ENCODE measurements at regions not wholly inside any gene's neighbourhood (a gene's known extent, or its start where the extent isn't known, plus 50 kb on each side); places are given as distances from the start of the nearest gene placed in this dataset.

DNA sequence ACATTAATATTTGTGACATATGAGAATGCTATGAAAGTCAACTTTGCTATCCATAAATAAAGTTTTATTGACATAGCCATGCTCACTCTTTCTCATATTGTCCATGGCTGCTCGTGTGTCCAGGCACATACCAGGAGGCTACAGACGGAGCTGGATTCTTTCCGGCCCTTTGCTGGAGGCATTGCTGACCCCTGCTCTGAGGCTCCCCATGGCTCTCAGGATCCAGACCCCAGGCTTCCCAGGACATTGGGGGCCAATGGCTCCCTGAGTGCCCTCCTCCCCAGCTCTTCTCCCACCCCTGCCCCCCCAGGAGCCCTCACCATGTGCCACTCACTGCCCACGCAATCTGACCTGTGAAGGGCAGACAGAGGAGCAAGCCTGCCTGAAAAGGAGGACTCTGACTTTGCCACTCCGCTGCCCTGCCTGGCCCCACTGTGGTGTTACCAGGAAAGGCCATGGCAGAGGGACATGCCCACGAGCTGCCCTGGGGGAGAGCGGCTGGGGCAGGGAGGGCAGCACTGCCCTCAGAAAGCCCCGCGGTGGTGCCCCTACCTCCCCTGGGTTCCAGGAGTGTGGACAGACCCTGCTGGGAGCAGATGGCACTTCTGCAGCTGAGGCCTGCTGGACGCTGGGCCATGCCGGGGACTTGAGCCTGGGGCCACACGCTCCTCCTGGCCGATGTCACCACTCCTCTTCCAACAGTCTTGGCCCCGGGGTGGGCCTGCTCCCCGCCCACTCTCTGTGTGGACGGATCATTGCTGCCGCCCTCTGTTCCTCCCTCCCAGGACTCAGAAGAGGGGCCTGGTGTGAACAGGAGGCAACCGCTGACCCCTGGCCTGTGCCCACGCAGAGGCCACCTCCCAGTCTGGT, 97.8 kb upstream of the BHLHE23 start:
- Histone ChIP-seq H3K27ac (ENCODE audit: low read depth, low read length, severe bottlenecking) (no peak overlapping the region), H3K9me3 (ENCODE audit: control insufficient read depth, low read length) (peaks cover 8% of the 10 kb centered on the region), H3K4me1 (ENCODE audit: control insufficient read depth, insufficient read depth, low read length, poor library complexity, severe bottlenecking) (peaks cover 7% of the 10 kb centered on the region), H3K36me3 (ENCODE audit: control insufficient read depth, insufficient read depth, low read length) (no peaks in the 10 kb centered on the region), H3K4me3 (ENCODE audit: extremely low read depth, insufficient read depth, low read length, poor library complexity, severe bottlenecking) (no peak overlapping the region)
- 81 to 87% methylated on average over 16 to 19 of the region's 19 CpGs for WGBS, 2 experiments (ENCODE audit: insufficient coverage in 2 of 2)

DNA sequence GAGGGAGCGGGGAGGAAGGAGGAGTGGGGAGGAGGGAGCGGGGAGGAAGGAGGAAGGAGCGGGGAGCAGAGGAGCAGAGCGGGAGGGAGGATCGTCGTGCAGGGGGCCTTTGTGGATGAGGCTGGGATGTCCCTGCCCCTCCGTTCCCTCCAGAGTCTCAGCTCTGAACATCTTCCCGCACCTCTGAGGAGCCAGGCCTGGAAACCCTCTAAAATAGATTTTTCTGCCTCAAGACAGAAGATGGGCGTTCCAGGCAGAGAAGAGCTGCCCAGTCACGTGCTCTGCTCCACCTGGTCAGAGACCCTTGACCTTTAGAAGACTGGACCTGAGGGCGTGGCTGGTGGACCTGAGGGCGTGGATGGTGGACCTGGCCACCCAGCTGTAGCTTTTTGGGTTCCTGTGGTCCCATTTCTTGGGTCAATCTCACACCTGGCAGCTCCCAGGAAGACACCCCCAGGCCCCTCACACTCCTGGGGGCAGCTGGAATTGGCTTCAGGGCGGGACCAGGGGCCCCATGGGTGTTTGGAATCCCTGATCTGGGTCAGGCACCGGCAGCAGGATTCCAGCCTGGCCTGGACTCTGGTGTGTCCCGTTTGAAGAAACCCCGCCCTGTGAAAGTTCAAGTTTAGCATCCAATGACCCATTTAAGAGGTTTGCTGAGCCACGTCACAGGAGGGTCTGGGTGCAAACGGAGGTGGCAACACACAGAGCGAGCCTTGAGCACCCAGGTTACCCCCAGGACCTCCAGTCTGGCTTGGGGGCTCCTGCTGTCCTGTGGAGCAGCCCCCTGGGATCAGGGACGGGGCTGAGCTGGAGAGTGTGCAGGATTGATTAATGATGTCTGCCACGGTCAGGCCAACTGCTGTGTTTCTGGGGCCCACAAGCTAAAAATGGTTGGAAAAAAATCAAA, 96.9 kb upstream of the BHLHE23 start:
- Histone ChIP-seq H3K9me3 (ENCODE audit: control insufficient read depth, low read length) (peaks cover 8% of the 10 kb centered on the region), H3K4me3 (ENCODE audit: extremely low read depth, insufficient read depth, low read length, poor library complexity, severe bottlenecking) (no peak overlapping the region), H3K27ac (ENCODE audit: low read depth, low read length, severe bottlenecking) (no peak overlapping the region), H3K4me1 (ENCODE audit: control insufficient read depth, insufficient read depth, low read length, poor library complexity, severe bottlenecking) (peaks cover 7% of the 10 kb centered on the region), H3K36me3 (ENCODE audit: control insufficient read depth, insufficient read depth, low read length) (no peaks in the 10 kb centered on the region)
- WGBS, 2 experiments (ENCODE audit: insufficient coverage in 2 of 2), result 71 to 80% methylated on average over 15 to 19 of the region's 21 CpGs

DNA sequence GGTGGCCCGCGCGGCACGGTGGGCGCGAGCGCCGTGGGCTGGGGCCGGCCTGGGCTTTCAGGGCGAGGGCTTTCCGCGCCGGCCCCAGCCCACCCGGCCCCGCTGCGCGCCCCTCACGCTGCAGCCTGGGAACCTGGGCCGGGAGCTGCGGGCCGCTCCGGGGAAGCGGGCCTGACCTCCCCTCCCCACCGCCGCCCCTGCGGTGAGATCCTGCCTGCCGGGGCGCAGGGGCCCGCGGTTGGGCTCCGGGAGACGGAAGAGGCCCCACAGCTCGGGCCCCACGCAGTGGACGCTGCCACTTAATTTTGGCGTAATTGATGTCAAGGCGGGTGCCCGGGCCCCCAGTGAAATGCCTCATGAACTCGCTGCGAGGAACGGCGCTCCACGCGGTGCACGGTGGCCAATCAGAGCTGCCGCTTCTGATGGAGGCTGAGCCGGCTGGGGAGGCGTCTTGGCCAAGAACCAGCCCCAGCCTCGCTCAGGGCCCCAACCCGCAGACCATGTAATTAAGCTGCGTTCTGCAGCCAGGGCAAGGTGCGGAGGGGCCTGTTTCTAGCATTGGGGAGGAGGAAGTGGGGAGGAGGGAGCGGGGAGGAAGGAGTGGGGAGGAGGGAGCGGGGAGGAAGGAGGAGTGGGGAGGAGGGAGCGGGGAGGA, 96.1 kb upstream of the BHLHE23 start:
- Histone ChIP-seq H3K27ac (ENCODE audit: low read depth, low read length, severe bottlenecking) (no peak overlapping the region), H3K36me3 (ENCODE audit: control insufficient read depth, insufficient read depth, low read length) (no peaks in the 10 kb centered on the region), H3K9me3 (ENCODE audit: control insufficient read depth, low read length) (peaks cover 8% of the 10 kb centered on the region), H3K4me3 (ENCODE audit: extremely low read depth, insufficient read depth, low read length, poor library complexity, severe bottlenecking) (peak overlapping the region; percentile 21), H3K4me1 (ENCODE audit: control insufficient read depth, insufficient read depth, low read length, poor library complexity, severe bottlenecking) (peaks cover 7% of the 10 kb centered on the region)
- 1 to 7% methylated on average over 40 to 50 of the region's 55 CpGs for WGBS, 2 experiments (ENCODE audit: insufficient coverage in 2 of 2)

DNA sequence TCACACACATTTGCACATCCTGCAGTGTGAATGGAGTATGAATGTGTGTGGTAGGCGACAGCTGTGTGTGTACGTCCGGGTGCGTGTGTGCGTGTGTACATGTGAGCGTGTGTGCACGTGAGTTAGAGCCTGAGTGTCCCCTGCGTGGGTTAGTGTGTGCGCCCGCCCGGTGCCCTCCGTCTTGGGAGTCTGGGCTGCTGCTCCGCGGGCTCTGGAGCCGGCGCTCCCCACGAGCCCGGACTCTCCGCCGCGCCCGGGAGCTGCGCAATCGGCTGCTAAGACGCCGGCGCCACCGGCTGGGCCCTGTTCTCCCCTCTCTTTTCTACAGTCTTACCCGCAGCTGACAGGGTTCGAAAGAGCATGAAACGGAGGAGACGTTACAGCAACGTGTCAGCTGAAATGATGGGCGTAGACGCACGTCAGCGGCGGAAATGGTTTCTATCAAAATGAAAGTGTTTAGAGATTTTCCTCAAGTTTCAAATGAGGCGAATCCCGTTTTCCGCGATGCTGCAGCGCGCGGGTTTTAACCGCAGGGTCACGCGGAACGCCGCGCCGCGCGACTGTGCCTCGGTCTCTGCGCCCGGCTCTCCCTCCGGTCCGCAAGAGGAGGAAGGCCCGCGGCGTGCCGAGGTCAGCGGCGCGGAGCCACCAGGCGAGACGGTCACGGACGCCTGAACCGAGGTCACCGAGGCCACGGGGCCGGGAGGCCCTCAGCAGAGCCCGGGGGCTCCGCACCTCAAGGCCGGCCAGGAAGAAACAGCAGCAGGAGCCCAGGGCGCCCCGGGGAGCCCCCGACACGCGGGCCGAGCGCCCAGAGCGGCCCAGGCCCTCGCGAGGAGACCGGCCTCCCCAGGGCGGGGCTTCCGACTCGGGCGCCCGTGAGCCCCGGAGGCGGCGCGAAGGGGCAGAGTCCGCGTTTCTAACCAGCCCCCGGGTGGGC, 95.3 kb upstream of the BHLHE23 start:
- 1 to 2% methylated on average over 87 to 92 of the region's 100 CpGs for WGBS, 2 experiments (ENCODE audit: insufficient coverage in 2 of 2)
- no peak overlapping the region for H3K27ac ChIP-seq (ENCODE audit: low read depth, low read length, severe bottlenecking)
- H3K4me1 ChIP-seq (ENCODE audit: control insufficient read depth, insufficient read depth, low read length, poor library complexity, severe bottlenecking), result peaks cover 7% of the 10 kb centered on the region
- H3K36me3 ChIP-seq (ENCODE audit: control insufficient read depth, insufficient read depth, low read length), result no peaks in the 10 kb centered on the region
- peak overlapping the region; percentile 21 for H3K4me3 ChIP-seq (ENCODE audit: extremely low read depth, insufficient read depth, low read length, poor library complexity, severe bottlenecking)
- peaks cover 3% of the 10 kb centered on the region for H3K9me3 ChIP-seq (ENCODE audit: control insufficient read depth, low read length)

DNA sequence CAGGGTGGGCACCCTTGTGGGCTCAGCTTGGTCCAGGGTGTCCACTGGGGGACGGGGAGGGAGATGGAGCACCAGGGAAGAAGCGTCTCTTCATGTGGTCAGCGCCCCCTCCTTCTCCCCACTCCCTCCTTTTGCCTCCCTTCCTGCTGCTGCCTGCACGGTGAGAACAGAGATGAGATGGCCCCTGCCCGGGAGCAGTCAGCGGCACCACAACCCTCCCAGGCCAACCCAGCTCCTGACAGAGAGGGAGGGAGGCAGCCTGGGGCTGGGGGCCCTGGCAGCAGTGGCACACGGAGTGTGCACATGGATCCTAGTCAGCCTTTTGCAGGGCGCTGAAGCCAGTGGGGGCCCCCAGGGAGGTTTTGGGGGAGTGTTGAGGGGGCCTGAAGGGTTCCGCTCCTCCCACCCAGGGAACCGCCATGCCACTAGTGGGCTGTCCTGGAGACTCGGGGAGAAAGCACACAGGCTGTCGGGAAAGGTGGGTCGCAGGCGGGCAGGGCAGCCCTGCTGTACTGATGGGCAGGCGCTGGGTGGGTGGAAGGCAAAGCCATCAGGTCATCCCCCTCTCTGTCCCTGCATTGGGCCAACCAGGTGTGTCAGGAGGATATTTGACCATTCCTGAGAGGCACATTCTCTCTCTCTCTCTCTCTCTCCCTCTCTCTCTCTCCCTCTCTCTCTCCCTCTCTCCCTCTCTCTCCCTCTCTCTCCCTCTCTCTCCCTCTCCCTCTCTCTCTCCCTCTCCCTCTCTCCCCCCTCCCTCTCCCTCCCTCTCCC, 94.3 kb upstream of the BHLHE23 start:
- 26 to 52% methylated on average over 7 to 9 of the region's 15 CpGs for WGBS, 2 experiments (ENCODE audit: insufficient coverage in 2 of 2)
- no peak overlapping the region for H3K4me3 ChIP-seq (ENCODE audit: extremely low read depth, insufficient read depth, low read length, poor library complexity, severe bottlenecking)
- H3K36me3 ChIP-seq (ENCODE audit: control insufficient read depth, insufficient read depth, low read length), result no peaks in the 10 kb centered on the region
- H3K9me3 ChIP-seq (ENCODE audit: control insufficient read depth, low read length), result no peaks in the 10 kb centered on the region
- H3K27ac ChIP-seq (ENCODE audit: low read depth, low read length, severe bottlenecking), result no peak overlapping the region
- peaks cover 7% of the 10 kb centered on the region for H3K4me1 ChIP-seq (ENCODE audit: control insufficient read depth, insufficient read depth, low read length, poor library complexity, severe bottlenecking)

DNA sequence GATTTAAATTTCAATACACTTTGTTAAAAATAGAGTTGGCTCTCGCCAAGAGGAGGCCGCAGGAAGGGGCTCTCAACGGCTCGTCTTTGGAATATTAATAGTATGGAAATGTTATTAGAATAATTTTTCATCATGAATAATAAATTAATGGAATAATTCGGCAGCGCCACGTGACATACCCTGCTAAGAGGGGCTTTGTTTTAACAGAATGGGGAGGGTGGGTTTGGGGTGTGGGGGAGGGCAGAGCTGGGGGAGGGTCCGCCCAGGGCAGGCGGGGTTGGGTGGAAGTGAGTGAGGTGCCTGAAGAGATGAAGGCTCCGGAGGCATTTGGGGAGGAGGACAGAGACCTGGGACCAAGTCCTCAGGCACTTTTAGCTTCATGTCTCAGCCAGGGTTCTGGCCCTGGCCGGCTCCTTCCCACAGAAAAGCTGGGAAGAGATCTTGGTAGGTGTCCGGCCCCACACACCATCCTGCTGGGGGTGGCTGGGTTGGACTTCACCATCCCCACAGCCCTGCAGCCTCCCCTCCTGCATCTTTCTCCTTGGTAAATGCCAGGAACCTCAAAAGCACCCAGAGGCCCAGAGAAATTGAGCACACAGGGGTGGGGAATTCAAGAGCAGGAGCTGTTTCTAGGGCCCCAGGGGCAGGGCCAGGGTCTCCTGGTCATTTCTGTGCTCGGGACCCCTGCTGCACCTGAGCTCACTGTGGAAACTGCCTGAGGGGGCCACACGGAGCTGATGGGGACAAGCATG, 93.6 kb upstream of the BHLHE23 start:
- WGBS, 2 experiments (ENCODE audit: insufficient coverage in 2 of 2), result 20 to 25% methylated on average over 4 to 7 of the region's 14 CpGs

DNA sequence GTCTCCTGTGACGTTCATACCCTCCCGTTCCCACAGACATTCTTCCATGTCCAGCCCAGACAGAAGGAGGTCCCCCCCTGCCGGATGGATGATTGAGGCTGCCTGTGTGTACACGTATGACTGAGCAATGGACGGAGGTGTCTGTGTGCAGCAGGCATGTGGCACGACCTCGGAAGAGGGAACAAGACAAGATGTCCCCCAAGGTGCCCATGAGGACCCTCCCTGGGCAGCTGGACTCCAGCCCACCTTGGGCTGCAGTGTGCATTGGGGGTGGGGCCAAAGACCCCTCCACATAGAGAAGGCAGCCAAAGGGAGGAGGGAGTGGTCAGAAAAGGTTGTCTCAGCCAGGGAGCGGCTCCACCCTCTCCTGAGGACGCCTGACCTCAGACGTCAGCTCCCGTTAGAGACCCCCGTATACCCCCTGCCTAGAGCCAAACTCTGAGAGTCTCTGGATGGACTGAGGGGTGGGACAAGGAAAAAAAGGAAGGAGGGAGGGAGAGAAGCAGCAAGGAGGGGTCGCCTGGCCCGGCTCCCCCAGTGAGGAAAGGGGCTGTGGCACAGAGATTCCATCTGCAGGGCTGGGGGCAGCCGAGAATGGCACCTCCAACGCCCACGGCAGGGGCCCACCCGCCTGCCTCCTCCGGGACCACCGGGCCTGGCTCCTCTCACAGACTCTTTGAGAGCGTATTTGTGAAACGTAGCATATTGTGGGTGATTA, 92.9 kb upstream of the BHLHE23 start:
- Histone ChIP-seq H3K4me1 (ENCODE audit: control insufficient read depth, insufficient read depth, low read length, poor library complexity, severe bottlenecking) (peaks cover 7% of the 10 kb centered on the region), H3K36me3 (ENCODE audit: control insufficient read depth, insufficient read depth, low read length) (no peaks in the 10 kb centered on the region), H3K9me3 (ENCODE audit: control insufficient read depth, low read length) (no peaks in the 10 kb centered on the region), H3K27ac (ENCODE audit: low read depth, low read length, severe bottlenecking) (no peak overlapping the region), H3K4me3 (ENCODE audit: extremely low read depth, insufficient read depth, low read length, poor library complexity, severe bottlenecking) (no peak overlapping the region)
- 30 to 60% methylated on average over 7 to 8 of the region's 22 CpGs for WGBS, 2 experiments (ENCODE audit: insufficient coverage in 2 of 2)

More for the DNA sequence above, 93.6 kb upstream of the BHLHE23 start:
- Histone ChIP-seq H3K4me1 (ENCODE audit: control insufficient read depth, insufficient read depth, low read length, poor library complexity, severe bottlenecking) (peaks cover 7% of the 10 kb centered on the region), H3K9me3 (ENCODE audit: control insufficient read depth, low read length) (no peaks in the 10 kb centered on the region), H3K36me3 (ENCODE audit: control insufficient read depth, insufficient read depth, low read length) (no peaks in the 10 kb centered on the region), H3K27ac (ENCODE audit: low read depth, low read length, severe bottlenecking) (no peak overlapping the region), H3K4me3 (ENCODE audit: extremely low read depth, insufficient read depth, low read length, poor library complexity, severe bottlenecking) (no peak overlapping the region)

DNA sequence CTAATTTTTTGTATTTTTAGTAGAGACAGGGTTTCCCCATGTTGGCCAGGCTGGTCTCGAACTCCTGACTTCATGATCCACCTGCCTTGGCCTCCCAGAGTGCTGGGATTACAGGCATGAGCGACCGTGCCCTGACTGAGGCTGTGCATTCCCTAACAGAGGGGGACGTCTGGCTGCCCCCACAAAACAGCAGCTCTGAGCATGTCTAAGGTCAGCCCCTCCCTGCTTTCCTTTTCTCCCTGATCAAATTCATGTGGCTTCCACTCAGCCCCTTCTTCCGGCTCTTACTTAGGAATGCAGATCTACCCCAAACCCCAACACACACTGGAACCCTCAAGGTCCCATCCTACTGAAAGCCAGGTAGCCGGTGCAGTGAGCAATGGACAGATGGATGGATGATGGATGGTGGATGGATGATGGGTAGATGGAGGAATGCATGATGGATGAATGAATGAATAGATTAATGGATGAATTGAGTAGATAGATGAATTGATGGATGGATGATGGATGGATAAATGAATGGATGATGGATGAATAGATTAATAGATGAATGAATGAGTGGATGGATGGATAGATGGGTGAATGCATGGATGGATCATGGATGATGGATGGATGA, 91.5 kb upstream of the BHLHE23 start:
- H3K4me1 ChIP-seq (ENCODE audit: control insufficient read depth, insufficient read depth, low read length, poor library complexity, severe bottlenecking), result peaks cover 7% of the 10 kb centered on the region
- H3K4me3 ChIP-seq (ENCODE audit: extremely low read depth, insufficient read depth, low read length, poor library complexity, severe bottlenecking), result no peak overlapping the region
- H3K27ac ChIP-seq (ENCODE audit: low read depth, low read length, severe bottlenecking), result no peak overlapping the region
- H3K36me3 ChIP-seq (ENCODE audit: control insufficient read depth, insufficient read depth, low read length), result no peaks in the 10 kb centered on the region
- WGBS, 2 experiments (ENCODE audit: insufficient coverage in 2 of 2), result 90 to 91% methylated on average over 4 to 6 of the region's 6 CpGs
- no peaks in the 10 kb centered on the region for H3K9me3 ChIP-seq (ENCODE audit: control insufficient read depth, low read length)

All from mesodermal cell (in vitro differentiated cells).